K562 (cell line): ENCODE measurements at regions not wholly inside any gene's neighbourhood (a gene's known extent, or its start where the extent isn't known, plus 50 kb on each side); places are given as distances from the start of the nearest gene placed in this dataset.

ENCODE experiments used
- CBFB ChIP-seq: sonication (generic); formaldehyde crosslinking; IDR thresholded peaks from 2 replicates; pipeline ENCODE4 v1.4.0; 2020; ENCODE audit warnings: mild to moderate bottlenecking, missing genetic modification reagents
- CTCF ChIP-seq, 3 experiments: IDR thresholded peaks in 2 of 3; conservative IDR thresholded peaks in 1 of 3; 2 replicates each; pipeline ENCODE4 v1.5.1; 2011 to 2012; ENCODE audit warnings: low read length in 3 of 3, mild to moderate bottlenecking in 3 of 3, control low read depth in 2 of 3, improper control_type of control experiment in 1 of 3, inconsistent platforms in 1 of 3, low read depth in 1 of 3, mixed read lengths in 1 of 3, moderate library complexity in 1 of 3; ENCODE audit not compliant: insufficient read depth in 2 of 3
- CUX1 ChIP-seq: fragments of 200-800 bp; sonication (Bioruptor generic); IDR thresholded peaks from 2 replicates; pipeline ENCODE4 v1.6.1; 2016; ENCODE audit warnings: missing genetic modification characterization, missing compliant biosample characterization
- EZH2 ChIP-seq: IDR thresholded peaks from 2 replicates; pipeline ENCODE4 v1.6.1; 2012; ENCODE audit warnings: low read depth, mild to moderate bottlenecking, inconsistent platforms, low read length, borderline replicate concordance
- FOXA3 ChIP-seq, 2 experiments: fragments of 450-650 bp in 1 of 2; sonication (generic) in 1 of 2; formaldehyde crosslinking; IDR thresholded peaks in 1 of 2; conservative IDR thresholded peaks in 1 of 2; 2 replicates each; pipeline versions ENCODE4 v1.4.0 to v1.8.0; 2020 to 2022; ENCODE audit warnings: mild to moderate bottlenecking in 2 of 2, missing genetic modification reagents in 1 of 2
- MTA3 ChIP-seq: fragments of 450-650 bp; formaldehyde crosslinking; IDR thresholded peaks from 2 replicates; pipeline ENCODE4 v1.6.1; 2017; ENCODE audit warnings: mild to moderate bottlenecking, borderline replicate concordance
- RBM15 ChIP-seq: fragments of 200-400 bp; formaldehyde crosslinking; IDR thresholded peaks from 2 replicates; pipeline ENCODE4 v1.6.1; 2018; ENCODE audit warnings: mild to moderate bottlenecking, low read length, moderate library complexity; ENCODE audit not compliant: insufficient read depth
- SMARCA4 ChIP-seq: fragments of 450-650 bp; IDR thresholded peaks from 2 replicates; pipeline ENCODE4 v1.6.1; 2016
- TOE1 ChIP-seq, 2 experiments: fragments of 450-650 bp in 1 of 2; sonication (generic) in 1 of 2; formaldehyde crosslinking in 1 of 2; IDR thresholded peaks; 2 replicates each; pipeline versions ENCODE4 v1.7.1 to v1.8.0; 2016 to 2022; ENCODE audit warnings: borderline replicate concordance in 2 of 2, mild to moderate bottlenecking in 2 of 2, antibody characterized with exemption in 1 of 2, inconsistent platforms in 1 of 2, low read depth in 1 of 2, missing genetic modification reagents in 1 of 2, moderate library complexity in 1 of 2
- ZNF512 ChIP-seq: IDR thresholded peaks from 2 replicates; pipeline ENCODE4 v1.6.1; 2016; ENCODE audit warnings: missing genetic modification characterization, missing compliant biosample characterization
- ZNF780A ChIP-seq: fragments of 250-450 bp; sonication (Bioruptor Pico); IDR thresholded peaks from 2 replicates; pipeline ENCODE4 v1.5.0; 2021; ENCODE audit warnings: mild to moderate bottlenecking

- TF ChIP-seq CTCF (IDR thresholded peaks at IDR 0.05 in 2 of 3, conservative IDR thresholded peaks at IDR 0.05 in 1 of 3; ENCODE audit: insufficient read depth in 2 of 3, low read depth in 1 of 3, low read length in 3 of 3) (no peak), TOE1 (IDR thresholded peaks at IDR 0.05; ENCODE audit: borderline replicate concordance) (no peak), TOE1 (CRISPR knock-in tag; IDR thresholded peaks at IDR 0.05; ENCODE audit: borderline replicate concordance, low read depth) (no peak), ZNF780A (CRISPR knock-in tag) (no peak), FOXA3 (CRISPR knock-in tag; conservative IDR thresholded peaks at IDR 0.05 in 1 of 2, IDR thresholded peaks at IDR 0.05 in 1 of 2) (no peak), EZH2 (no peak), CBFB (no peak), CUX1 (CRISPR knock-in tag) (no peak), ZNF512 (tag) (no peak), SMARCA4 (no peak), RBM15 (no peak), MTA3 (no peak)
Observed at GRCh38 chr1:82091265-82091664, 290.5 kb downstream of the ADGRL2 start.
